GM19438 (cell line): ENCODE measurements at regions not wholly inside any gene's neighbourhood (a gene's known extent, or its start where the extent isn't known, plus 50 kb on each side); places are given as distances from the start of the nearest gene placed in this dataset.

Experiments used
- ATAC-seq: cut with Tn5 transposase; IDR thresholded peaks from one replicate; pipeline ENCODE4 v1.9.1; 2021; ENCODE audit warnings: low read depth; ENCODE audit not compliant: unreplicated experiment

GRCh38 chr1:55546553-55546952 lies 331.4 kb upstream of the USP24 start:
- no peak for ATAC-seq

GRCh38 chr1:55544826-55545225 lies 329.7 kb upstream of the USP24 start:
- no peak for ATAC-seq

GRCh38 chr1:55542901-55543504 lies 327.8 kb upstream of the USP24 start:
- no peak for ATAC-seq

- ATAC-seq = no peak
These were observed 326.1 kb upstream of the USP24 start for GRCh38 chr1:55541296-55541695.

- ATAC-seq = no peak
These were observed 324.7 kb upstream of the USP24 start for GRCh38 chr1:55539652-55540512.

GRCh38 chr1:55538428-55538827 lies 323.3 kb upstream of the USP24 start:
- no peak for ATAC-seq

- ATAC-seq = no peak
These were observed 321.3 kb upstream of the USP24 start for GRCh38 chr1:55536545-55536865.

- ATAC-seq = no peak
These were observed 320.8 kb upstream of the USP24 start for GRCh38 chr1:55535724-55536544.

GRCh38 chr1:55534565-55535121 lies 319.5 kb upstream of the USP24 start:
- ATAC-seq = no peak

GRCh38 chr1:55531644-55532043 lies 316.5 kb upstream of the USP24 start:
- ATAC-seq = no peak

- no peak for ATAC-seq
These were observed 315.8 kb upstream of the USP24 start for GRCh38 chr1:55530749-55531478.

GRCh38 chr1:55529017-55529416 lies 313.9 kb upstream of the USP24 start:
- no peak for ATAC-seq

- ATAC-seq = no peak
These were observed 312.7 kb upstream of the USP24 start for GRCh38 chr1:55527831-55528230.

GRCh38 chr1:55526716-55527115 lies 311.6 kb upstream of the USP24 start:
- no peak for ATAC-seq

- no peak for ATAC-seq
These were observed 308.8 kb upstream of the USP24 start for GRCh38 chr1:55524006-55524405.

- ATAC-seq = no peak
These were observed 307.8 kb upstream of the USP24 start for GRCh38 chr1:55522982-55523381.

- ATAC-seq = no peak
These were observed 307.3 kb upstream of the USP24 start for GRCh38 chr1:55522353-55522903.

GRCh38 chr1:55520861-55521260 lies 305.7 kb upstream of the USP24 start:
- ATAC-seq = no peak

- ATAC-seq = no peak
These were observed 304.9 kb upstream of the USP24 start for GRCh38 chr1:55519937-55520683.
